Fibroblast of pulmonary artery (primary cell): ENCODE measurements at regions not wholly inside any gene's neighbourhood (a gene's known extent, or its start where the extent isn't known, plus 50 kb on each side); places are given as distances from the start of the nearest gene placed in this dataset.
"Not testable (repeated sequence)": the region's sequence is repeated elsewhere in the genome, so short reads cannot be mapped to it uniquely, and the experiment has no call there.

Experiments used
- DNase-seq: peaks from one replicate; pipeline ENCODE4 v3.0.0-alpha.2; 2010; ENCODE audit warnings: low read depth
- H3K4me3 ChIP-seq: replicated peaks from 2 replicates; pipeline ENCODE4 v1.5.1; 2011; ENCODE audit warnings: low read depth, mild to moderate bottlenecking, control low read depth, low read length, moderate library complexity
- TF ChIP-seq, protein P1 (sequence below): IDR thresholded peaks from 2 replicates; pipeline ENCODE4 v1.5.1; 2011; ENCODE audit warnings: mild to moderate bottlenecking, control low read depth, low read length, inconsistent platforms; ENCODE audit errors: missing control alignments

DNA sequence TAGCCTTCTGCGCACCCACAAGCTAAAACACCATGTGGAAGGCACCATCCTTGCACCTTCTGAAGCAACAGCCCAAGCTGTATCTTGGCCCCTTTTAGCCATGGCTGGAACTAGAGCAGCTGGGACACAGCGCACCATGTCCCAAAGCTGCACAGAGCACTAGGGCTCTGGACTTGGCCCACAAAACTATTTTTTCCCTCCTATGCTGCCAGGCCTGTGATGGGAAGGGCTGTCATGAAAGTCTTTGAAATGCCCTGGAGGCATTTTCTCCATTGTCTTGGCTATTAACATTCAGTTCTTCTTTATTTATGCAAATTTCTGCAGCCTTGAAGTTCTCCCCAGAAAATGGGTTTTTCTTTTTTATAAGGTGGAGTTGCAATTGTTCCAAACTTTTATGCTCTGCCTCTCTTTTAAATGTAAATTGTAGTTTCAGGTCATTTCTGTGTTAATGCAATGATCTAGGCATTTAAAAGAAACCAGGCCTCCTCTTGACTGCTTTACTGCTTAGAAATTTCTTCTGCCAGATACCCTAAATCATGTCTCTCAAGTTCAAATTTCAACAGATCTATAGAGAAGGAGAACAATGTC is 996.3 kb downstream of the TAF11L14 start:
- no peak overlapping the region for H3K4me3 ChIP-seq
- TF ChIP-seq, protein P1, sequence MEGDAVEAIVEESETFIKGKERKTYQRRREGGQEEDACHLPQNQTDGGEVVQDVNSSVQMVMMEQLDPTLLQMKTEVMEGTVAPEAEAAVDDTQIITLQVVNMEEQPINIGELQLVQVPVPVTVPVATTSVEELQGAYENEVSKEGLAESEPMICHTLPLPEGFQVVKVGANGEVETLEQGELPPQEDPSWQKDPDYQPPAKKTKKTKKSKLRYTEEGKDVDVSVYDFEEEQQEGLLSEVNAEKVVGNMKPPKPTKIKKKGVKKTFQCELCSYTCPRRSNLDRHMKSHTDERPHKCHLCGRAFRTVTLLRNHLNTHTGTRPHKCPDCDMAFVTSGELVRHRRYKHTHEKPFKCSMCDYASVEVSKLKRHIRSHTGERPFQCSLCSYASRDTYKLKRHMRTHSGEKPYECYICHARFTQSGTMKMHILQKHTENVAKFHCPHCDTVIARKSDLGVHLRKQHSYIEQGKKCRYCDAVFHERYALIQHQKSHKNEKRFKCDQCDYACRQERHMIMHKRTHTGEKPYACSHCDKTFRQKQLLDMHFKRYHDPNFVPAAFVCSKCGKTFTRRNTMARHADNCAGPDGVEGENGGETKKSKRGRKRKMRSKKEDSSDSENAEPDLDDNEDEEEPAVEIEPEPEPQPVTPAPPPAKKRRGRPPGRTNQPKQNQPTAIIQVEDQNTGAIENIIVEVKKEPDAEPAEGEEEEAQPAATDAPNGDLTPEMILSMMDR, result no peak

GRCh38 chr5:18652404-18653215 is 1018.4 kb downstream of the TAF11L14 start:
- no peak overlapping the region for H3K4me3 ChIP-seq
- TF ChIP-seq, protein P1, result no peak
- no peak for DNase-seq

More for the DNA sequence above, 996.3 kb downstream of the TAF11L14 start:
- no peak for DNase-seq

DNA sequence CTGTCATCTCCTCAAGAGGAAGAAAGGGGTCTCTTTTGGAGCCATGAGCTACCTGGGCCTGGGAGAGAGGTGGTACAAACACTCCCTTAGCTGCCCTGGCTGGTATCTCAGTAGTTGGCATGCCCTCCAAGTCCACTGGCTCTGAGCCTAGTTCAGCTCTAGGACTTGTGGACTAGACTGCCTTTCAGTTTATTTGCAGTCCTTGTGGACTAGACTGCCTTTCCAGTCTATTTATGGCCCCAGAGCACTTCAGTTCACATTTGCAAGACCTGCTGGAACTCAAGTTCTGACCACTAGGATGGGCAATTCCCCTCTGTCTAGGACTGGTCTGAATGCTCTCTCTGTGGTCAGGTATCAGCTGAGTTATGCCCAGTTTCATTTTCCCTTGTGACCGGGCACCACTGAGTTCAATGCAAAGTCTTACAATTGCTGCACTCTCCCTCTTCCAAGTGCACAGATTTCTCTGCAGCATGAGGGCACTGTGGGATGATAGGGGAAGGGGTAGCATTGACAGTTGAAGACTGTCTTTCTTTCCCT is 1019.0 kb downstream of the TAF11L14 start:
- DNase-seq, result no peak
- TF ChIP-seq, protein P1, result no peak
- no peak overlapping the region for H3K4me3 ChIP-seq

DNA sequence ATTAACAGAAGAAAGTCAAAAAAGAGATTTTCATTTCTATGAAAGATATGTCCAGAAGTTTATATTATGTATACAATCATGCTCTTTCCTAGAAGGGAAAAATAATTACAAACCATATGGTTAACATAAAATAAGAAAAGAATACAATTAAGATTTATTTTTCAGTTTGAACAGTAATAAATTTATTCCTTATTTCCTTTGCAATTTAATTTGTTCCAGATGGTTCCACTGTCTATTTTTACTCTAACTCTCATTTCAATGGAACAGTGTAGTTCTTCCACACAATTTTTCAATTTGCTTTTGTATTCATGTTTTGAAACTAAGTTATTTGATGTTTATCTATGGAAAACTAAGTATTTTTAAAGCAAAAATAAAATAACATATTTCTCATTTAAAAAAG is 1026.3 kb downstream of the TAF11L14 start:
- no peak overlapping the region for H3K4me3 ChIP-seq
- no peak for DNase-seq
- TF ChIP-seq, protein P1, result no peak

DNA sequence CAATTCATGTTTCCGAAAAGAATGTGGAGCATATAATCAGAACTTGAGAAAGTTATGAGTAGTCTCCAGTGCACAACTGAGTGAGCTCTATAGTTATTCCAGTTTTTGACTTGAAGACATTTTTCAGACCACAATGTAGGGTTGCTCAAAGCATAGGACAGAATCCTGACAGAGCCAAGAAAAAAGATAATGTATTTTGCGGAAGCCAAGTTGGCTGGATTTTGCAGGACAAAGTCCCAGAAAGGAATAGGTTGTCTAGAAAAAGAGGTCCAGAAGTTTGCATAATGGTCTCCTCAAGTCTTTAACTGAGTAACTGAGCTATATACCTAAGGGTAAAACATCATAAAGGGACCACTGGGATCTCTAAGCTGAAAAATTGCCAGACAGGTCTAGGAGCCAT is 1028.0 kb downstream of the TAF11L14 start:
- H3K4me3 ChIP-seq, result no peak overlapping the region
- DNase-seq, result no peak
- TF ChIP-seq, protein P1, result no peak

- H3K4me3 ChIP-seq, DNase-seq: not testable (repeated sequence)
Observed at GRCh38 chr5:18674212-18674611, 1040.0 kb downstream of the TAF11L14 start.

DNA sequence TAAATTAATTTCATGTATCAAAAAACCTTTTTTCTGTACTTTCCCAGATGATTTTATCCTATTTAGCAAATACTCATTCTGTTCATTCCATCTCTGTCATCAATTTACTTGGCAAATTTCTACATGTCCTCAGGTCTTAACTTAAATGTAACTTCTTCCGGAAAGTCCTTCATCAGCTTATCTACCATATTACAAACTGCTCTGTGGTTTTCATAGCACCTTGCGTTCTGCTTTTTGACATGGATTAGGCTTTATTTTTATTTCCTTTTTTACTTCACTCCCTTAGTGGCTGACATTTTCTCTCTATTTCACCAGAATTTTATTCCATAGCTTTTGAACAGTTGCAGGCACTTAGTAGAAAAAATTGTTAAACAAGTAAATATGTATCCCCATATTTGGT is 1040.8 kb downstream of the TAF11L14 start:
- TF ChIP-seq, protein P1, result no peak
- no peak overlapping the region for H3K4me3 ChIP-seq
- DNase-seq, result no peak
